GM12865 (cell line): ENCODE measurements at regions not wholly inside any gene's neighbourhood (a gene's known extent, or its start where the extent isn't known, plus 50 kb on each side); places are given as distances from the start of the nearest gene placed in this dataset.
A peak's percentile ranks its signal among the peaks of the same experiment; 100 is the strongest.

Source experiments
- DNase-seq: peaks from one replicate; pipeline ENCODE4 v3.0.0; 2010; ENCODE audit warnings: low read depth
- H3K4me3 ChIP-seq: 2 replicates; pipeline ENCODE4 v1.5.1; 2011; ENCODE audit warnings: mild to moderate bottlenecking, low read depth, low read length, control low read depth
- CTCF ChIP-seq: IDR thresholded peaks from 2 replicates; pipeline ENCODE4 v1.5.1; 2011; ENCODE audit warnings: low read length, control low read depth, low read depth, inconsistent platforms; ENCODE audit not compliant: insufficient read depth; ENCODE audit errors: missing control alignments

GRCh38 chr2:180325416-180326120, 318.5 kb upstream of the CWC22 start:
- no peak overlapping the region for H3K4me3 ChIP-seq
- TF ChIP-seq CTCF, result no peak
- no peak for DNase-seq

- no peak for TF ChIP-seq CTCF
- no peak for DNase-seq
- H3K4me3 ChIP-seq, result no peak overlapping the region
Measured at GRCh38 chr2:180324182-180324581, 317.1 kb upstream of the CWC22 start.

- no peak for DNase-seq
- TF ChIP-seq CTCF, result no peak
- no peak overlapping the region for H3K4me3 ChIP-seq
Measured at GRCh38 chr2:180322781-180323180, 315.7 kb upstream of the CWC22 start.

GRCh38 chr2:180319586-180320405, 312.7 kb upstream of the CWC22 start:
- DNase-seq, result peak; percentile 6
- TF ChIP-seq CTCF, result no peak
- H3K4me3 ChIP-seq, result no peak overlapping the region

- no peak overlapping the region for H3K4me3 ChIP-seq
- no peak for TF ChIP-seq CTCF
- DNase-seq, result no peak
Measured at GRCh38 chr2:180314086-180314485, 307.0 kb upstream of the CWC22 start.

- H3K4me3 ChIP-seq, result no peak overlapping the region
- DNase-seq, result no peak
- no peak for TF ChIP-seq CTCF
Measured at GRCh38 chr2:180312542-180312941, 305.4 kb upstream of the CWC22 start.
